Right ventricle myocardium inferior (tissue), 1 donor: ENCODE measurements at regions not wholly inside any gene's neighbourhood (a gene's known extent, or its start where the extent isn't known, plus 50 kb on each side); places are given as distances from the start of the nearest gene placed in this dataset.

Experiments used
- ATAC-seq: fragments of 200-7000 bp; cut with Tn5 transposase; one replicate; pipeline ENCODE4 v1.9.1; 2020; ENCODE audit warnings: mild to moderate bottlenecking, moderate library complexity
- DNase-seq: peaks from one replicate; pipeline ENCODE4 v3.0.0; 2021; ENCODE audit errors: missing footprints
- intact Hi-C: fragments of 100-400 bp; cut with DNase I; formaldehyde crosslinking; loops from one replicate; pipeline ENCODE4 v1.11.0; 2022
- donor health status: DM: no; HTN: yes; CAD: no; lungs with severe emphysema.

DNA sequence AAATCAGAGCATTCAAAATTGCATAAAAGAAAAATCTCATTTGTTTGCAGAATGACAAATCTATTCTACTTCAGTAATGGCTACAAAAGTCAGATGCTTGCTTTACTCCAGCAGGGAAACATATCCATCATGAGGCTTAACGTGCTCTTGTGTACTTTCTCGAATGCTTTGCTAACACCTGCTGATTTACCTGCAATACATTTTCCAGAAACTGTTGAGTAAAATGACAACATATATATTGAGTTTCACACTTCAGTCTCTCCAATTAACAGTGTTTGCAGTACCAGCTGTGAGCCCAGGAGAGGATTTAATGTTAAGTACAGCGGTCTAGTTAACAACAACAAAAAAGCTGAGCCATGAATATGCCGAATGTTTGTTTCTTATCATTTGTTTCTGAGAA is 391.5 kb upstream of the SMC2 start:
- DNase-seq = no peak
- no peak for ATAC-seq
- intact Hi-C loops = no loop called here

DNA sequence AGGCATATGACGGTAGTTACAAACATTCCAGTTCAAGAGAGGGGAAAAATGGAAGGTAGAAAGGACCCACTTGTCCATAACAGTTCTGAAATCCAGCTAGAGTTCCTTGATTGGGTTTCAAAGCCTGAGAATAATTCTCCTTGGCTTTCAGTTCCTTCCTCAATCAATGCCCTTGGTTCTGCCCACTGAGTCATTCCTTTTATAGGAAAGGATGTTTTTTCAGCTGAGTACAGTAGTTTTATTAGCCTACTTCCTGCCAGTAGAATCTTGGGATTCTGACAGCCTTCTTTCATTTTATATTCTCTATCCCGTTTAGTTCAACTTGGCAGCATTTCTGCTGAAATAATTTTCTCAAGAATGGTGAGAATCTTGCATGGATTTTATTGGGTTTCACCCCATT is 386.9 kb upstream of the SMC2 start:
- ATAC-seq = no peak
- intact Hi-C loops = no loop called here
- no peak for DNase-seq

DNA sequence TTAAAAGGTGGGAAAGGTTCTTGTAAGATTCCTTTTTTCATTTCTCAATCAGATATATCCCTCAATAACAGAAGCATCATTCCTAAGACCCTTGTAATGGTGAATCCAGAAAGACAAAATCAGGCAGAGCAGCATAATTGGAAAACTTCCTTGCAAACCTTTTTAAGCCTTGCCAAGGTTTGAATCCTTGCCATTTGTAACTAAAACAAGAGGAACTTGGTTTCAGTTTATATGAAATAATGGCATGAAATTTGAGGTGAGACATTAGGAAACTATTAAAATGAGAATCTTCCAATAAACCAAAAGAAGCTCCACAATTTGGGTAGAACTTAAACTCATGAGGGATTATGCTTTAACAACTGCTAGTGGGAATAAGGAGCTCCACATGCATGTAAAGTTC is 384.7 kb upstream of the SMC2 start:
- intact Hi-C loops = no loop called here
- no peak for ATAC-seq
- DNase-seq = no peak

DNA sequence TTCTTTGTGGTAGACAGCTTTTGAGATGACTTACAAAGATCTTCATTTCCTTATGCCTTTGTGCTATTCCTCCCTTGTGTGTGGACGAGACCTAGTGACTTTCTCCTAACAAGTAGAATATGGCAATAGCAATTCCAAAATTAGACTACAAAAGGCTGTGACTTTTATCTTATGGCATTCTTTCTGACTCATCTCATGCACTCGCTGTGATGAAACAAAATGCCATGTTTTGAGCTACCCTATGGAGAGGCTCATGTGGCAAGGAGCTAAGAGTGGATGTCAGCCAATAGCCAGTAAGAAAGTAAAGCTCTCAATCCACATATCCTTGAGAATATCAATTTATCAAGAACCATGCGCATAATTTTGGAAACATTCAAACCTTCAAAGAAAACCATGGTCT is 380.5 kb upstream of the SMC2 start:
- ATAC-seq (no peak), DNase-seq (no peak)
- intact Hi-C loops = no loop called here

DNA sequence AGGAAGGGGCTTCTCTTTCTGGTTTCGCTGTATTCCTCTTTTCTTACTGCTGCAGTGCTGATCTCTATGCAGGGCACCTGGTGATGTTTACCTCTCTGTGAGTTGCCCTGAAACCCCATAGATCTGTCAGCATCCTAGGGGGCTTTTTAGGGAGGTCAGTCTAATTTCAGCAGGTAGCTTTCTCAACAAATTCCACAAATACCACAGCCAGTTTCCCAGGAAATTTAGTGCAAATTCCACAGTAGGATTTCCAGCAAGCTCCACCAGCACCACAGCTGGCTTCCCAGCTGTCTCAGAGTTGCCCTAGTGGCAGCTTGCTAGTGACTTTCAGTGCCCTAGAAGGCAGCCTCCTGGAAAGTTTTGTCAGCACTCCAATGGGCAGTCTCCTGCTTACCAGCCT is 379.1 kb upstream of the SMC2 start:
- DNase-seq (no peak), ATAC-seq (no peak)
- intact Hi-C loops = no loop called here

DNA sequence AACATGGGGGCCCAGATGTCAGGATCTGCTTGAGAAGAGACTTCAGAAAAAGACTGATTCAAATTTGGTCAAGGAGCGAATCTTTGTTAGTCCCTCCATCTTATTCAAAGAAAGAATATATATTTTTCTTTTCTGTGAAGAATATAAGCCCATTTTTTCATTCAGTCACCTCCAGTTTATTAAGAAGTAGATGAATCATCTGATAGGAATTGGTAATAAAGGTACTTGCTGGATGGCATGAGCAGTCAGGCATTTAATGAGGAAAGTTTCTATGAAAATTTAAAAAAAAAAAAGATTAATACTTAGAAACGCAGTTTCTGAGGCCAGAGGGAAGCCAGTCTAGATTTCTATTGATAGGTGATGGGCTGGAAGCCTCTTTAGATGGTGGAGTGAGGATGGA is 373.1 kb upstream of the SMC2 start:
- no peak for ATAC-seq
- intact Hi-C loops = no loop called here
- DNase-seq = no peak

DNA sequence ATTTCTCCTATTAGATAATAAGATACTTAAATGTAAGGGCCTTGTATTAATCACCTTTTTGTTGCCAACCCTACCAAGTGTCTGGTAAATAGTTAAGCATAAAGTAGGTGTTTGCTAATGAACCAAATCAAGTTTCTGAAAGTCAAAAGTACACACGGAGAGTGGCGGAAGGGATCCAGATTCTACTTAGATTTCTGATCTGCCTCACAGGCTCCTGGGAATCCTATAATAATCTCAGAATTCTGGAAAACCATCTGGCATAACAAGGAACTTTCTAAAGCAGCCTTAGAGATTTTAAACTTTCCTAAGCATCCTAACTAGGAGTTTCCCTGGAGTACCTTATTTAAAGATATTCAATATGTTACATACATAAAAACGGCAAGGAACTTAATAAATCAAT is 363.2 kb upstream of the SMC2 start:
- no peak for ATAC-seq
- no peak for DNase-seq
- intact Hi-C loops = no loop called here

DNA sequence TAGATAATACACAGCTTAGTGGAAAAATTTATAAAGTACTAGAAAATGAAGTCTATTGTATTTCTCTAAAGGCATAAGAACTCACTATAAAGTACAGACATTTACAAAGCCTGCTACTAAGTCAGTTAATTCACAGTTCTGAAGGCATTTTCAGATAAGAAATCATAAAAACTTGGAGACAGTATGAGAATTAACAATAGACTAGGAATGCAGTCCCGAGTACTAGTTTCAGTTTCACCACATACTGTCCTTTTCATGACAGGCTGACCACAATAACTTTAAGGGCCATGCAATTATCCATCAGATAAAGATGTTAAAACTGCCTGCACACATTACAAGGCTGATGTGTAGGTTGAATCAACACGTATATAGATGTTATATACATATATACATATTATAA is 362.6 kb upstream of the SMC2 start:
- DNase-seq = no peak
- no peak for ATAC-seq
- intact Hi-C loops = no loop called here

DNA sequence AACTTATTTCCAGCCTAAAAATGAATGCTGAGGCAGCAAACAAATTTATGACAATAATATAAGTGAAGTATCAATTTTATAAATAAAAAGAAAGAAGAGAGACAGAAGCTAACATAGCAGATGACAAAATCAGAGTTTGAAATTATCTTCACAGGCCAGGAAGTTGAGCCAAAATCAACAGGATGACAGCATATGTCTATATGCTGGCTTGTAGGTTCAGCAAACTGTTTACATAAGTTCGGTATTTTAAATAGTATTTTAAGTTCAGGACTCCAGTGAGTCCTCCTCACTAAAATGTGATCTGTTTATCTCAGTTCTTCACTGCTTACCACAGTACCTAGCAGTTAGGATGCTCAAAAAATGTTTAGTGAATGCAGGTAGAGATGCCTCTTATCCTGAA is 359.6 kb upstream of the SMC2 start:
- intact Hi-C loops = no loop called here
- no peak for DNase-seq
- ATAC-seq = no peak

DNA sequence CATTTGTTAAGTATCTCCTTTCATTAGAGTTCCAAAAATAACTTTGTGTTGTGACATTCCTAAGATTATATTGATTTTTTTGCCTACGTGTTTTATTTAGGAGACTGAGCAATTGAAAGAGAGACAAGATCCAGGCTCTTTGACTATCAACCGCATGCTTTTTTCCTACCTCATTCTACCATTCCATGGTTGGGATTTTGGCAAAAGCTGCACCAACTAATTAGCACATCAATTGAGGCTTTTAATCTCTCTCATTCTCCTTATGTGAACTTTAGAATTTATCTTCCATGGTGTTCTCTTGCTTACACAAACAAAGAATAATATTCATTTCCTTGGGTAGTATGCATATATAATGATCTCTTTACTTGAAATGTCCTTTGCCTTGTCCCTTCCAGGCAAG is 338.7 kb upstream of the SMC2 start:
- ATAC-seq = no peak
- DNase-seq = no peak
- intact Hi-C loops = no loop called here

DNA sequence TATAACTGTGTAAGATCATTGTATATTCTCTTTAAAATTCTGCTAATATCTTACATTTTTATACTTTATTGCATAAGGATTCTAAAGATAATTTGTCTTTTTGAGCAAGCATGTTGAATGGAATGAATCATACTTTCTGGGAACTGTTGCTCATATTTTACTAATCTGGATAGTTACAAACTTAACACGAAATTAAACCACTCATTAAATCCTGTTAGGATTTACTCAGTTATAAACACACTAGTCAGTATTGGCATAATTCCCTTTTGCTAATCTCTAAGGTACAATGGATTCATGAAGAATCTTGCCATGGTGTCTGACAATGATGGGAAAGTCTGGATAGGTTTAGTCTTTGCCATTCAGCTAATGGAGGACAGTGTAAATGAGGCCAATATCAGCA is 338.1 kb upstream of the SMC2 start:
- no peak for DNase-seq
- no peak for ATAC-seq

DNA sequence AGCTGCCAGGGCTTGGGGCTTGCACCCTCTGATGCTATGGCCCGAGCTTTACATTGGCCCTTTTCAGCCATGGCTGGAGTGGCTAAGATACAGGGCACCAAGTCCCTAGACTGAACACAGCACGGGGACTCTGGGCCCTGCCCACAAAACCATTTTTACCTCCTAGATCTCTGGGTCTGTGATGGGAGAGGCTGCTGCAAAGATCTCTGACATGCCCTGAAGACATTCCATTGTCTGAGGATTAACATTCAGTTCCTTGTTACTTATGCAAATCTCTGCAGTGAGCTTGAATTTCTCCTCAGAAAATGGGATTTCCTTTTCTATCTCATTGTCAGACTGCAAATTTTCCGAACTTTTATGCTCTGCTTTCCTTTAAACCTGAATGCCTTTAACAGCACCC is 337.0 kb upstream of the SMC2 start:
- no peak for ATAC-seq
- DNase-seq = no peak
- intact Hi-C loops = no loop called here

More for the DNA sequence above, 338.1 kb upstream of the SMC2 start:
- intact Hi-C loops = no loop called here

DNA sequence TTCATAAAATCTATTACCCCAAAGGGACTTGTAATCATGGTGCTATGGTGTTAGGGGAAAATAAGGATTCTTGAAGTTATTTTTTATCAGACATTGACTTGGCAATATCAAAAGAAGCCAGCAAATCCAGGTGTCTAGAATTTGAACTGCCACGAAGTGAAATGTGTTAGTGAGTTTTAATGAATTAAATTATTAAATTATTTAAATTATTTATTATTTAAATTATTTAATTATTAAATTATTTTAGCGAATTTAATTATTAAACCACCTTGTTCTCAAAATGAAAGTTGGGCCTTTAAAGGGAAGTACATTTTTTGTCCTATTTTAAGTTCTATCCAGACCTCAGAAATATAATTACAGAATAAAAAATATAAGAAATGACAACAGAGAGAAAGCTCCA is 332.6 kb upstream of the SMC2 start:
- ATAC-seq = no peak
- intact Hi-C loops = no loop called here

DNA sequence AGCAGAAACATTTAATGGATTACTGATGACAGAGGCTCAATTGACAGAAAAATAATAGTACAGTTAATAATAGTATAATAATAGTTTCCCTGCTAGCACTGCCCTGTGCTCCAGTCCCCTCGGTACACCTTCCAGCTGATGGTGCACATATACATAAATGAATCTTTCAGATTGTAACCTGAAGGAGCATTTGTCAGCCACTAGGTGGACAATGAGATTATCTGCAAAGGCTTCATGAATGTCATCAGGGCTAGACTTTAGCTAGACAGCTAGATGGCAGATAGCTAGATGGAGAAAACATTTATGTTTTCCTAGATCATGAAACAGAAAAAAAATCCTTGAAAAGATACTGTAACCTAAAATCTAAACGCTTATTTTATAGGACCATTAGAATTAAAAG is 304.4 kb upstream of the SMC2 start:
- DNase-seq (no peak), ATAC-seq (no peak)
- intact Hi-C loops = no loop called here

More for the DNA sequence above, 332.6 kb upstream of the SMC2 start:
- no peak for DNase-seq

DNA sequence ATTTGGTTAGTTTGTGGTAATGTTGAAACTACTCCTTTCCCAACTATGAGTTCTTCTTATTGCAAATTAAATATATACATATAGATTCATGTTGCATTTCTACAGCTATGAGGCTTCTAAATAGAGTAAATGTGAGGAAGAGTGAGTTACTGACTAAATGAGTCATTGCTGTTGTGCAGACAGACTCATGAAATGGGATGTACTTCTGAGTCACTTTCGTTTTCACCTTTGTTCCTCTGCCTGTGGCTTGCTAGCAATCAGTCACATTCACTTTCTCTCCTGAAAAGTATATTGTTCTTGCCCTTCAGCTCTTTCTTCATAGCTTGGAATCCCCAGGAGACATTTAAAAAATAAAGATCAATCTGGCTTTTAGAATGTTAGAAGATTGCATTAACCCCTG is 295.5 kb upstream of the SMC2 start:
- DNase-seq (no peak), ATAC-seq (no peak)
- intact Hi-C loops = no loop called here

DNA sequence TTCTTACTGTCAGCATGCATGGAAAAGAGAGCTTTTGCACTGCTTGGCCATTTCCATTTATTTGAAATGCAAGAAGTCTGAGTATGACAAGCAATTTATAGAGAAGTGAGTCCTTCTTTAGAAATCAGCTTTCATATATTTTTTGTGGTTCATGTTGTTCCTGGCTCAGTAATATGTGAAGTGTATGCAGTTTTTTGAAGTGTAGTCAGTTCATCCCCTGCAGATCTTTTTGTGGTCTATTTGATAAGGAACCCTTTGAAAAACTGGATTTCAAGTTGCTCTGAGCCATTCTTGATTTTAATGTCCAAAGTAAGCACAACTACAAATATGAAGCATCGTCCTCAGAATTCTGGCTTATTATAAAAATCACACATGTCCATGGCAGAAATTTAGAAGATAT is 294.1 kb upstream of the SMC2 start:
- intact Hi-C loops = no loop called here
- ATAC-seq = no peak
- no peak for DNase-seq

DNA sequence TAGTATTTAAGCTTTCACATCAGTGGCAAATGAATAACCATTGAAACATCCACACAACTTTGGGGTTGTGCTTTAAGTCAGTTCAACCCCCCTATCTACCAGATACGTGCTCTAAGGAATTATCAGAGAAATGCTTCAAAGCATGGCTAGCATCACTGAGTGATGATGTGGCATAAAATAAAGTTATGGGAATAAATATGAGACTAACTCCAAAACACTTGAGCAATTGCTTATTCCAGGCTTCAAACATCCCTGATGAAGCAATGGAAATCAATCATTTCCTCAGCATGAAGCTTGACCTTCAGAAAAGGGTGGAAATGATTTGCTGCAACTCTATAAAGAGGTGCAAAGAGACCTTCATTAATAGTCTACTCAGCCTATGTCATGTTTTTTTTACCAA is 292.0 kb upstream of the SMC2 start:
- ATAC-seq (no peak), DNase-seq (no peak)
- intact Hi-C loops = no loop called here

DNA sequence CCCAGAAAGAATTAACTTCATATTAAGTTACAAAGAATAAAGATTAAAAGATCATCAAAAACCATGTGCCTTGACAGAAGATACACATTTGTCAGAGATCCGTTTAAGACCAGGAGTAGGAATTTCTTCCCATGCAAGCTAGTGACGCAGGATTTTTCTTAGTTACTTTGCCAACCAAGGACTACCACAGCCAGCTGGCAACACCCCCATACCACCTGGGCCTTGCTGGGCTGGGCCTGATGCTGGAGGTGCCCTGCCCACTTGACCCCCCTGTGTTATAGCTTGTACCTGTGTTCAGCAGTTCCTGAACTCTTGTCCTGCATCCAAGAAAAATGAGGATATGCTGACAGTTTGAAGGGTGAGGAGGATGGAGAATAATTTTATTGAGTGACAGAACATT is 290.9 kb upstream of the SMC2 start:
- intact Hi-C loops = no loop called here
- DNase-seq (no peak), ATAC-seq (no peak)

DNA sequence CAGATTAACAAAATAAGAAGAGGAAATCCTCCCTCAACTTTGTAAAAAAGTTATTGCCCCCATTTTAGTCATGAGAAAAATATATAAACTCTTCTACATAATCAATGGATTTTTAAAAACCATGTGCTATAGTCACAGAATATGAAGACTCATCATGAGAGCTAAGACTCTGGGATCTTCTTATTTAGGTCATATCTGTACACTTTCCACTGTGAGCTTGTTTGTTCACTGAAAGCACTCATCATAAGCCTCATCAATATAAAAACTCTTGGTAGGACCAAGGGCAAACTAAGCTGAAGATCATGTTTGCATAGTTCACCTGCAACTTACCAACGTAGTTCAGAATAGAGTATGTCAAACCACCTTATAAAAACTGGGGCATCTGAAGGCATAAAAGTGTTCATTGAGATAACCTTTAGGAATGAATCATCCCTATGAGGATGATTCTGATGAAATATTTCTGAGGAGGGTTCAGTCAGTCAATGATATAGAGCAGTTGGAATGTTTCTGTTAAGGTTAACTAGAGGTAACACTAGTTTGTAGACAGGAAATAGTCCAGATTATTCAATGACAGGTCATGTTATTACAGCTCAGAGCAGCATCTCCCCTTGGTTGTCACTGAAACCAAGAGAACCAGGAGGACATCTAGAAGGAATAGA is 289.9 kb upstream of the SMC2 start:
- ATAC-seq (no peak), DNase-seq (no peak)
- intact Hi-C loops = no loop called here

DNA sequence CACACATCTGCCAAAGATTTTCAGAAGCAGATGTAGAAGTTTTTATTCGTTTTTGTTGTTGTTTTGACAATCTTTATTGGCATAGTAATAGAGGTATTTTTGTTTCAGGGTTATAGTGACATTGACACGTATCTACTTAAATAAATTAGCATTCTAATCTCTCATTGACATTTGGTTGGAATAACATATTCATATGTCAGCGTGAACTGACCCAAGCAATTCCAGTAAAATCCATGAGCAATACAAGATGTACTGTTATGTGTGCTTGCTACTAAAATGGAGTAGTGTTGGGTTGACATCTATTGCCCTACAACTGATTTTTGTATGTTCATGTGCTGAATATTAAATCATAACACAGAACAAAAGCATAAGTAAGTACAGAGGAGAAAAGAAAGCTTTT is 284.4 kb upstream of the SMC2 start:
- intact Hi-C loops = no loop called here
- ATAC-seq (no peak), DNase-seq (no peak)

DNA sequence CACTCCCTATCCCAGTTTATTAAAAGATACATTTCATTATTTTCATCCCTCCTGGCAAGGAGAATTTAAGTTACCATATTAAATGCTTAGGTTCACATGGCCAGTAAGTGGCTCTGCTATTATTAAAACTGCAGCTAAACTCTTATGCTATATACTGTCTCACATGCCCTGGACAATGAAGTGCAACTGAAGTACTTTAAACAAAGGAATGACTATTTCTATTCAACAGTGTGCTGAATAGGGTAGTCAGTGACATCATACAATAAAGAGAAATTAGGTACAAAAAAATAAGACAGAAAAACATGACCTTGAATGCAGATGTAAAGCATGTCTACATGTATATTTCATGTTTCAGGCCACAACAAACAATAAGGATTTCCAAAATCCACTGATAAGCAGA is 282.6 kb upstream of the SMC2 start:
- no peak for DNase-seq
- no peak for ATAC-seq
- intact Hi-C loops = no loop called here

DNA sequence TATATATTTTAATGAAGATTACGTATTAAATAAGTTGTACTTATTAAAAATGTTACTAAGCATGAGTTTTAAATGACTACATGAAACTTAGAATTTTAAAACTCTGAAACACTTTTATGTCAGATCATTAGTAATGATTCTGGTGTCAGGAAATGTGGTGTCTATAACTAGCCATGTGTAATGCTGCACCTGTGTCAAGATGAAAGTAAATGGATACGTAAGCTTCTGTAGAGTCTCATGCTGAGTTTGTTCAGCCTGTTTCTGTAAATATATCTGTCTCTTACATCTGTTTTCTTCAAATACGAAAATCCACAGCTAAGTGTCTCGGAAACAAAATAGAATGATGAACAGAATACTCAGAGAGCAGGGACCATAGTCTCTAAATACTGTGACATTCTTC is 278.0 kb upstream of the SMC2 start:
- ATAC-seq (no peak), DNase-seq (no peak)
- intact Hi-C loops = no loop called here
